ENCODE measurements at regions not wholly inside any gene's neighbourhood (a gene's known extent, or its start where the extent isn't known, plus 50 kb on each side); places are given as distances from the start of the nearest gene placed in this dataset.

GRCh38 chr6:77979204-77979603 is 326.4 kb downstream of the MEI4 start:
- H3K9me3 ChIP-seq = peaks cover 0 to 6% of the 10 kb centered on the region in 2 donors
- intact Hi-C loops (cut with DNase I; ENCODE audit: low total_unique reads) = no loop called here
- TF ChIP-seq POLR2A (IDR thresholded peaks at IDR 0.05) (no peak), POLR2AphosphoS5 (IDR thresholded peaks at IDR 0.05) (no peak)
- TF ChIP-seq, protein P1, sequence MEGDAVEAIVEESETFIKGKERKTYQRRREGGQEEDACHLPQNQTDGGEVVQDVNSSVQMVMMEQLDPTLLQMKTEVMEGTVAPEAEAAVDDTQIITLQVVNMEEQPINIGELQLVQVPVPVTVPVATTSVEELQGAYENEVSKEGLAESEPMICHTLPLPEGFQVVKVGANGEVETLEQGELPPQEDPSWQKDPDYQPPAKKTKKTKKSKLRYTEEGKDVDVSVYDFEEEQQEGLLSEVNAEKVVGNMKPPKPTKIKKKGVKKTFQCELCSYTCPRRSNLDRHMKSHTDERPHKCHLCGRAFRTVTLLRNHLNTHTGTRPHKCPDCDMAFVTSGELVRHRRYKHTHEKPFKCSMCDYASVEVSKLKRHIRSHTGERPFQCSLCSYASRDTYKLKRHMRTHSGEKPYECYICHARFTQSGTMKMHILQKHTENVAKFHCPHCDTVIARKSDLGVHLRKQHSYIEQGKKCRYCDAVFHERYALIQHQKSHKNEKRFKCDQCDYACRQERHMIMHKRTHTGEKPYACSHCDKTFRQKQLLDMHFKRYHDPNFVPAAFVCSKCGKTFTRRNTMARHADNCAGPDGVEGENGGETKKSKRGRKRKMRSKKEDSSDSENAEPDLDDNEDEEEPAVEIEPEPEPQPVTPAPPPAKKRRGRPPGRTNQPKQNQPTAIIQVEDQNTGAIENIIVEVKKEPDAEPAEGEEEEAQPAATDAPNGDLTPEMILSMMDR (IDR thresholded peaks at IDR 0.05) = no peak
- no peak overlapping the region for H3K4me3 ChIP-seq
- H3K36me3 ChIP-seq = no peaks in the 10 kb centered on the region
- H3K4me1 ChIP-seq = no peaks in the 10 kb centered on the region
- no peak for DNase-seq (ENCODE audit: low spot score in 2 of 2)
- no peak overlapping the region for H3K27ac ChIP-seq
- no peaks in the 10 kb centered on the region for H3K27me3 ChIP-seq

DNA sequence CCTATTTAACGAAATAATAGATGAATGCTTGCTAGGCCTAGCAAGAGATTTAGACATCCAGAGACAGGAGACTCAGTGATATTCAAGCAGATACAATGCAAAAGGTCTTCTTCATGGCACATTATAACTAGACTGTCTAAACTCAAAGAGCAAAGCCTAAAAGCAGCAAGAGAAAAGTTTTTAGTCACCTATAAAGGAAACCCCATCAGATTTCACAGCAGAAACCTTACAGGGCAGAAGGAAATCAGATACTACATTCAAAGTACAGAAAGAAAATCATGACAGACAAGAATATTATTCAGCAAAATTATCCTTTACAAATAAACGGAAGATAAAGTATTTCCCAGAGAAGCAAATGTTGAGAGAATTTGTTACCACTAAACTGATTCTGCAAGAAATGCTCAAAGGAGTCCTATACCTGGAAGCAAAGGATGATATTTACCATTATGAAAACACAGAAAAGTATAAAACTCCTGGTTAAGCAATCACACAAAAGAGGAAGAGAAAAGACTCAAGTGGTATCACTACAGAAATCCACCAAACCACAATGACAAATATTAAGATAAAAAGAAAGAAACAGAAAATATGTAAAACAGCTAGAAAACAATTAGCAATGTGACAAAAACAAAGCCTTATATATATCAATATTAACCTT is 333.7 kb downstream of the MEI4 start:
- H3K27me3 ChIP-seq = no peaks in the 10 kb centered on the region
- TF ChIP-seq, protein P1 (IDR thresholded peaks at IDR 0.05) = no peak
- no peak for TF ChIP-seq POLR2A (IDR thresholded peaks at IDR 0.05)
- no peak for TF ChIP-seq POLR2AphosphoS5 (IDR thresholded peaks at IDR 0.05)

DNA sequence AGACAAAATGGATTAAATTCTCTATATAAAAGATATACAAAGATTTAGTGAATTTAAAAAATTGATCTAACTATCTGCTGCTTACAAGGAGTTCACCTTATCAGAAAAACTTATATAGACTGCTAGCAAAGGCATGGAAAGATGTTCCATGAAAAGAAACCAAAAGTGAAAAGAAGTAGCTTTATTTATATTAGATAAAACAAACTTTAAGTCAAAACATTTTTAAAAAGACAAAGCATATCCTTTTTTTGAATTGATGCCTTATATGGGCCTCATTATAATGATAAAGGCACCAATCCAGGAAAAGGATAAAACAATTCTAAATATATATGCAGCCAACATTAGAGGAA is 334.2 kb downstream of the MEI4 start:
- Histone ChIP-seq H3K4me1 (no peaks in the 10 kb centered on the region), H3K4me3 (no peak overlapping the region), H3K9me3 (peaks cover 13 to 21% of the 10 kb centered on the region in 2 donors), H3K27ac (no peak overlapping the region), H3K27me3 (no peaks in the 10 kb centered on the region), H3K36me3 (no peaks in the 10 kb centered on the region)
- intact Hi-C loops (cut with DNase I; ENCODE audit: low total_unique reads) = no loop called here
- no peak for DNase-seq (ENCODE audit: low spot score in 2 of 2)
- no peak for TF ChIP-seq POLR2A (IDR thresholded peaks at IDR 0.05)
- TF ChIP-seq, protein P1 (IDR thresholded peaks at IDR 0.05) = no peak
- TF ChIP-seq POLR2AphosphoS5 (IDR thresholded peaks at IDR 0.05) = no peak

More for the DNA sequence above, 333.7 kb downstream of the MEI4 start:
- H3K9me3 ChIP-seq = peaks cover 13 to 21% of the 10 kb centered on the region in 2 donors
- no peak for DNase-seq (ENCODE audit: low spot score in 2 of 2)
- no peaks in the 10 kb centered on the region for H3K36me3 ChIP-seq
- H3K4me1 ChIP-seq = no peaks in the 10 kb centered on the region
- H3K27ac ChIP-seq = no peak overlapping the region
- intact Hi-C loops (cut with DNase I; ENCODE audit: low total_unique reads) = no loop called here
- no peak overlapping the region for H3K4me3 ChIP-seq

- H3K27ac ChIP-seq = no peak overlapping the region
- DNase-seq (ENCODE audit: low spot score in 2 of 2) = no peak
- H3K36me3 ChIP-seq = no peaks in the 10 kb centered on the region
- intact Hi-C loops (cut with DNase I; ENCODE audit: low total_unique reads) = no loop called here
- H3K4me1 ChIP-seq = no peaks in the 10 kb centered on the region
- H3K27me3 ChIP-seq = no peaks in the 10 kb centered on the region
- TF ChIP-seq POLR2AphosphoS5 (IDR thresholded peaks at IDR 0.05) (no peak), POLR2A (IDR thresholded peaks at IDR 0.05) (no peak)
- TF ChIP-seq, protein P1 (IDR thresholded peaks at IDR 0.05) = no peak
- H3K9me3 ChIP-seq = no peaks in the 10 kb centered on the region
- H3K4me3 ChIP-seq = no peak overlapping the region
Measured at GRCh38 chr6:78010130-78010529, 357.3 kb downstream of the MEI4 start.

GRCh38 chr6:78020586-78020985 is 367.7 kb downstream of the MEI4 start:
- Histone ChIP-seq H3K4me1 (no peaks in the 10 kb centered on the region), H3K27ac (no peak overlapping the region), H3K36me3 (no peaks in the 10 kb centered on the region), H3K27me3 (no peaks in the 10 kb centered on the region), H3K9me3 (no peaks in the 10 kb centered on the region), H3K4me3 (no peak overlapping the region)
- no peak for DNase-seq (ENCODE audit: low spot score in 2 of 2)
- TF ChIP-seq, protein P1 (IDR thresholded peaks at IDR 0.05) = no peak
- intact Hi-C loops (cut with DNase I; ENCODE audit: low total_unique reads) = no loop called here

Data from breast epithelium (tissue), 4 donors.